Erythroblast (primary cell): ENCODE measurements at regions not wholly inside any gene's neighbourhood (a gene's known extent, or its start where the extent isn't known, plus 50 kb on each side); places are given as distances from the start of the nearest gene placed in this dataset.

Experiments
- GATA1 ChIP-seq: IDR thresholded peaks from 2 replicates; pipeline ENCODE4 v1.6.1; 2011; ENCODE audit warnings: low read depth, mild to moderate bottlenecking, control low read depth, low read length, moderate library complexity
- POLR2A ChIP-seq: IDR thresholded peaks from 2 replicates; pipeline ENCODE4 v1.6.1; 2011; ENCODE audit warnings: mild to moderate bottlenecking, low read length

DNA sequence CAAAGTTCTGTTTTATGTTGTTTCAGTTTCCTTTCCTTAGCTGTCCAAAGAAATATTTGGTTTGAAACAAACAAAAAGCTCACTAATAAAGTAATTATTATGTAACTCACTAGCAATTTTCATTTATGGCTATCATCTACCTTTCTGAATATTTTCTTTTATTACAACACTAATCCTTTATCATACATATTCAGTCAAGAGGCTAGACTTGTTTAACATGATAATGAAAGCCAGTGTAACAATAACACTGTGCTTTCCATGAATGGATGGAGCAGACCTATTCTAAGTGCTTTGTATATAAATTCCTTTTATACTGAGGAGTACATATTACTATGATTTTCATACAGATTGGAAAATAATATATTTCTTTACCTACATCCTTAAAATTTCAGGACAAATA is 972.8 kb upstream of the ADGRL4 start:
- TF ChIP-seq POLR2A (no peak), GATA1 (no peak)
